GM10248 (cell line): ENCODE measurements at regions not wholly inside any gene's neighbourhood (a gene's known extent, or its start where the extent isn't known, plus 50 kb on each side); places are given as distances from the start of the nearest gene placed in this dataset.

Experiments
- CTCF ChIA-PET: fragments of 300-600 bp; sonication (Branson Sonifier 250); formaldehyde crosslinking; extraction: SDS; loops from one replicate; lab custom pipeline; 2021; ENCODE audit warnings: antibody characterized with exemption; lab: Yijun Ruan, JAX
- POLR2A ChIA-PET: fragments of 350-650 bp; sonication (Branson Sonifier 250); formaldehyde crosslinking; extraction: SDS; loops from one replicate; lab custom pipeline; 2020; ENCODE audit warnings: antibody characterized with exemption; lab: Yijun Ruan, JAX
- DNase-seq: peaks from one replicate; pipeline ENCODE4 v3.0.0; 2012; ENCODE audit errors: extremely low spot score
- TF ChIP-seq, protein P1 (sequence below): IDR thresholded peaks from 2 replicates; pipeline ENCODE4 v1.5.1; 2012; ENCODE audit warnings: mild to moderate bottlenecking, low read depth; ENCODE audit errors: extremely low read depth, missing control alignments, control extremely low read depth

DNA sequence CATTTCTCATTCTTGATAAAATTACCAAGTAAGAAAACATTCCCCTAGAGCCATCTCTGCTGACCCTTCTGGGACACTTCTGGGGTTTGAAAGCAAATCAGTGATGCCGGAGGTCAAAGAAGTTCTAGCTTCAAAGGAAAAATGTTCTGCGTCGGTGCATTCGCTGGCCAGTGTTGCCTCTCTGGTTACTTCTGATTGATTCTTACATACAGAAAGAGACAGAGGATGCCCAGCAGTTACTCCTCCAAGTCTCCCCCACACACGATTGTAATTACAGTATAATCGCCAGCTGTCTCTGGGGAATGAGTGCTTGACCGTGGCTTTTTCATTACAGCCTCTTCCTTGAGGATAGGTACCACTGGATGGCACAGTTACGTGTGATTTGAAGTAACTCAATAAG, 150.9 kb downstream of the SNX19 start:
- no peak for DNase-seq
- TF ChIP-seq, protein P1, sequence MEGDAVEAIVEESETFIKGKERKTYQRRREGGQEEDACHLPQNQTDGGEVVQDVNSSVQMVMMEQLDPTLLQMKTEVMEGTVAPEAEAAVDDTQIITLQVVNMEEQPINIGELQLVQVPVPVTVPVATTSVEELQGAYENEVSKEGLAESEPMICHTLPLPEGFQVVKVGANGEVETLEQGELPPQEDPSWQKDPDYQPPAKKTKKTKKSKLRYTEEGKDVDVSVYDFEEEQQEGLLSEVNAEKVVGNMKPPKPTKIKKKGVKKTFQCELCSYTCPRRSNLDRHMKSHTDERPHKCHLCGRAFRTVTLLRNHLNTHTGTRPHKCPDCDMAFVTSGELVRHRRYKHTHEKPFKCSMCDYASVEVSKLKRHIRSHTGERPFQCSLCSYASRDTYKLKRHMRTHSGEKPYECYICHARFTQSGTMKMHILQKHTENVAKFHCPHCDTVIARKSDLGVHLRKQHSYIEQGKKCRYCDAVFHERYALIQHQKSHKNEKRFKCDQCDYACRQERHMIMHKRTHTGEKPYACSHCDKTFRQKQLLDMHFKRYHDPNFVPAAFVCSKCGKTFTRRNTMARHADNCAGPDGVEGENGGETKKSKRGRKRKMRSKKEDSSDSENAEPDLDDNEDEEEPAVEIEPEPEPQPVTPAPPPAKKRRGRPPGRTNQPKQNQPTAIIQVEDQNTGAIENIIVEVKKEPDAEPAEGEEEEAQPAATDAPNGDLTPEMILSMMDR: no peak
- POLR2A ChIA-PET: no interaction called here
- CTCF ChIA-PET: no interaction called here

DNA sequence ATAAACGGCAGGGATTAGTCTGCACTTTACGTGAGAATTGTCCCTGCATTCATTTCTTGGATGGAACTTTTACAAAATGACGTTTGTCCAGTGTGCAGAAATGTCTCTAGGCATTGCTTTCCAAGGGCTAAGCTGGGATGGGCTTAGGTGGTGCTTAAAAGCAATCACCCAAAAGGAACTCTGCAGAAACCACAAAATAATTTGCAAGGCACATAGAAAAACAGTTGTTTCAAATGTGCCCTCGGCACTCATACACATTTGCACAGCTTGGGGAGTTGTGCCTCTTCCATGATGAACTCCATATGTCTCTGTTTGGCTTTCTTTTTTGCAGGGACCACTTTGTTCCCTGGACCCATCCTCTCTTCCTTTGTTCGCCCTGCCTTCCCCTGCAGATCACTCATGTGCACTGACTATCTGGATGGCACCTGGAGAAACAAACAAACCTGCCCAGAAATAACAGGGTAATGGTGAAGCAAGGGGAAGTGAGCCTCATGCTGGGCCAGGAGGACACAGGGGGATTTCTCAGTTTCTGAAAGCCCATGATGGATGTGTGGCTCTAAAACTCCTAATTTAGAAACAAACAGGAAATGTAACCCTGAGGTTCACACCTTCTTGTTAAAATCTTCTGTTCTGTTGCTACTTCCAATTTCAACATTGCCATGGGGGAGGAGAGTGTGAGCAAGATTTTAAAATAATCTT, 150.2 kb downstream of the SNX19 start:
- POLR2A ChIA-PET: no interaction called here
- CTCF ChIA-PET: no interaction called here

DNA sequence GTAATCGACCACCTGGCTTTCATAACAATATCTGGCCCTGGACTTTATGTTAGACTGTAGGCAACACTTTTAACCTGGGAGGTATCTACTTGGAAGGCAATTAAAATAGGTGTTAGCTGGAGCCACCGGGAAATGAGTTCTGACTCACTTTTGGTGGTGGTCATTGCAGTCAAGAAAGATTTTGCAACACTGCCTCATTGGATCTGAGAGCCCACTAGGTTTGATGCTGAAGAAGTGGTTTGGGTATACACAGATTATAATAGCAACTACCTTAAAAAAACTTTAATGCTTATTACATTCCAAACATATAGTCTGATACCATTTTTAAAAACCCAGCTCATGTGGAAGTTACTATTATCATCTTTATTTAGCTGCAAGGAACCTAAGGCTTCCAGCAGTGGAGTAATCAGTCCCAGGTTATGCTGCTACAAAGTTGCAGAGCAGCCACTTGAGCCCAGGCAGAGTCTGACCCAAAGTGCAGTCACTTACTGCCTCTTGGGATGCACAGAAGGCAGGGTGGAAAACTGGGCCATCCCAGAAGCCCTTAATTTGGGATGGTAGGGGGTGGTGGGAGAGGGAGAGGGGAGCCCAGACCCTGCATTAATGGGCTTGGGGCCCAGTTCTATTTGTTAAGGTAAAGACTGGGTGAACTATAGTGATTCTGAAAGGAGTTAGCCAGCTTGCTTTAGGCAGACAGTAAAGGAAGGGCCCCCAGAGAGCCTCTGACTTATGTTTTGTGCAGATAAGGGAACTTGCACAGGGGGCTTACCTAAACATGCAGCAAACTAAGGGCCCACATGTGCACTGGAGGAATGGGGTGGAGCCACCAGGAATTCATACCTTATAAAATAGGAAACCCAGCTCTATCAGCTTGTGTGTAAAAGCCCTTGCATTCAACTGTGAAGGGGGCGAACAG, 149.4 kb downstream of the SNX19 start:
- no peak for DNase-seq
- ChIA-PET POLR2A (no interaction called here), CTCF (interaction anchor here (1.0 kb wide), 1 partner anchor 108 kb away, joined by 3 read pairs; no protein-coding TSS in a partner anchor)
- TF ChIP-seq, protein P1: no peak

More for the DNA sequence above, 150.2 kb downstream of the SNX19 start:
- TF ChIP-seq, protein P1: no peak
- DNase-seq: no peak

DNA sequence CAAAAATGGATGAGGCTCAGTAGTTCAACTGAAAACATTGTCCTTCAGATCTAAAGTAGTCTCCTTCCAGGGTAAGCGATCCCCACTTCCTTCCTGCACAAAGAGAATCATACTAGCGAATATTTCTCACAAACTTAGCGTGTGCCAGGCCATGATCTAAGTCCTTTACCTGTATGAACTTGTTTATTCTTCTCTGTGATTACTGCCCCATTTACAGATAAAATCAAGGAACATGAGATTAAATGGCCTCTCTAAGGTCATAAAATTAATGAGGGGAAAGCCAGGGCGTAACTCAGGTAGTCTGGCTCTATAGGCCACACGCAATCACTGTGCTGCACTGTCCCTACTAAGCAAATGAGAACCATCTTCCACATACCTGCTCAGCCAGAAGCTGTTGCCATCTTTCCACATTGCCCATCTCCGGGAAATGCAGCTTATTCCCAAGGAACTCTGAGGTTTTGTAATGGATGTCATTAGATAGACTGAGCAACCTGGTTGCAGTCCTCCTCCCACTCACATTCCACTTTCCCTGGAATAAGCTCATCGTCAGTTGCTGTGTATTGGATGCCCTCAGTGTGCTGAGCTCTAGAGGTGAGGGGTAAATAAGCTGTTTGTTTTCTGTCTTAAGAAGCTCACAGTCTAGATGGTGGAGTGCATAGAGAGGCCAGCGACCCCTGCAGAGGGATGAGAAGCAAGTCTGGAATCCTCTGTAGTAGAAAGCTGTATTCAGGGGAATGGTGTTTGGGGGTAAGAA, 146.3 kb downstream of the SNX19 start:
- ChIA-PET POLR2A (no interaction called here), CTCF (no interaction called here)
- TF ChIP-seq, protein P1: no peak
- DNase-seq: no peak

DNA sequence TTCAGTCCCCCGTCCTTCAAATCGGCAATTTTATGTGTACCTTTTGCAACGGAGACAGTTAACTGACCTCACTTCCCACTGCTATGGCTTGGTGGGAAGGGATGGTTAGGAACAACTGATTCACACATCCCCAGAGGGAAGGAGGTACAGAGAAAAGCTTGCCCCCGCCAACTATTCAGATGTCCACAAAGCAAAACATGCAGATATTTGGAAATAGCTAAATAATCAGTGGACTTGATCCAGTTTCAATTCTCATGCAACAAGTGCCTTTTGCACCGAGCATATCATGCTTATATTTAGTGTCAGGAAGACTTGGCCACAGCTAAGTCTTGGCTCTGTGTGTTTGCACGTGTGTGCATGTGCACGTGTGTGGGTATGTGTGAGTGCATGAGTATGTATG, 144.6 kb downstream of the SNX19 start:
- TF ChIP-seq, protein P1: no peak
- no peak for DNase-seq
- ChIA-PET POLR2A (no interaction called here), CTCF (interaction anchor here (1.2 kb wide), 1 partner anchor 91 kb away, joined by 3 read pairs; no protein-coding TSS in a partner anchor)
